Lower leg skin (tissue), 4 donors: ENCODE measurements at regions not wholly inside any gene's neighbourhood (a gene's known extent, or its start where the extent isn't known, plus 50 kb on each side); places are given as distances from the start of the nearest gene placed in this dataset.

Experiments used
- DNase-seq, 2 donors: peaks; one replicate each; pipeline ENCODE4 v3.0.0-alpha.2; 2019; ENCODE audit warnings: low spot score in 2 of 2
- H3K4me3 ChIP-seq: fragments of 200-600 bp; sonication (generic); 2 replicates; pipeline ENCODE4 v1.5.1; 2017; ENCODE audit warnings: mild to moderate bottlenecking, low read depth; ENCODE audit not compliant: poor library complexity, severe bottlenecking
- CTCF ChIP-seq, 3 donors: fragments of 450-650 bp; IDR thresholded peaks; one replicate each; pipeline ENCODE4 v1.5.1; 2016; ENCODE audit warnings: antibody characterized with exemption in 3 of 3, mild to moderate bottlenecking in 3 of 3, moderate library complexity in 2 of 3
- POLR2A ChIP-seq, 2 donors: fragments of 450-650 bp; IDR thresholded peaks; one replicate each; pipeline ENCODE4 v1.6.1; 2016 to 2017; ENCODE audit warnings: antibody characterized with exemption in 2 of 2, mild to moderate bottlenecking in 1 of 2, moderate library complexity in 1 of 2
- WGBS, 2 donors: methylation state at CpG; one replicate each; pipeline ENCODE4 v1.1.5; 2018; 5-methylcytosine and 5-hydroxymethylcytosine counted together
- intact Hi-C: fragments of 100-400 bp; cut with DNase I; formaldehyde crosslinking; loops from one replicate; pipeline ENCODE4 v1.15.0; 2023; ENCODE audit warnings: low total_unique reads

GRCh38 chr2:46825939-46826568 is 89.6 kb downstream of the MCFD2 start:
- peak in 1 of 2 donors; percentile 46 for DNase-seq
- intact Hi-C loops, result no loop called here
- TF ChIP-seq CTCF (IDR thresholded peaks at IDR 0.05) (no peak), POLR2A (IDR thresholded peaks at IDR 0.05) (no peak)
- no peak overlapping the region for H3K4me3 ChIP-seq
- 90 to 95% methylated on average over 11 of the region's 11 CpGs for WGBS, 2 donors

GRCh38 chr2:46825231-46825938 is 90.2 kb downstream of the MCFD2 start:
- DNase-seq, result peak in 1 of 2 donors; percentile 69
- TF ChIP-seq POLR2A (IDR thresholded peaks at IDR 0.05), result no peak
- TF ChIP-seq CTCF (IDR thresholded peaks at IDR 0.05), result no peak
- intact Hi-C loops, result no loop called here
- 92 to 93% methylated on average over 12 to 15 of the region's 15 CpGs for WGBS, 2 donors
- H3K4me3 ChIP-seq, result no peak overlapping the region

GRCh38 chr2:46824611-46825010 is 91.0 kb downstream of the MCFD2 start:
- intact Hi-C loops, result no loop called here
- TF ChIP-seq CTCF (IDR thresholded peaks at IDR 0.05) (no peak), POLR2A (IDR thresholded peaks at IDR 0.05) (no peak)
- no peak overlapping the region for H3K4me3 ChIP-seq
- peak in 1 of 2 donors; percentile 36 for DNase-seq
- WGBS, 2 donors, result 91 to 92% methylated on average over 3 of the region's 3 CpGs

GRCh38 chr2:46821600-46821999 is 94.0 kb downstream of the MCFD2 start:
- 95 to 100% methylated on average over 2 of the region's 2 CpGs for whole genome bisulfite sequencing, 2 donors
- intact Hi-C loops, result no loop called here
- TF ChIP-seq CTCF (IDR thresholded peaks at IDR 0.05) (no peak), POLR2A (IDR thresholded peaks at IDR 0.05) (no peak)
- DNase-seq, result peak in 1 of 2 donors; percentile 23
- H3K4me3 ChIP-seq, result no peak overlapping the region

- DNase-seq, result peak in 1 of 2 donors; percentile 67
- WGBS, 2 donors, result 57 to 63% methylated on average over 2 of the region's 2 CpGs
- intact Hi-C loops, result loop anchor here (10.0 kb wide), 1 partner anchor 1064 kb away; no protein-coding TSS in a partner anchor
- no peak for TF ChIP-seq CTCF (IDR thresholded peaks at IDR 0.05)
- TF ChIP-seq POLR2A (IDR thresholded peaks at IDR 0.05), result no peak
- no peak overlapping the region for H3K4me3 ChIP-seq
Measured at GRCh38 chr2:46818819-46819218, 96.8 kb downstream of the MCFD2 start.
